ENCODE measurements at regions not wholly inside any gene's neighbourhood (a gene's known extent, or its start where the extent isn't known, plus 50 kb on each side); places are given as distances from the start of the nearest gene placed in this dataset.
"Not testable (repeated sequence)": the region's sequence is repeated elsewhere in the genome, so short reads cannot be mapped to it uniquely, and the experiment has no call there.

GRCh38 chr10:3877211-3878000 is 92.4 kb upstream of the KLF6 start:
- no peak for DNase-seq (ENCODE audit: low spot score)
- Mint-ChIP-seq H3K9me3 (peaks cover 7% of the 10 kb centered on the region), H3K27me3 (ENCODE audit: low read depth) (no peaks in the 10 kb centered on the region), H3K4me3 (no peak overlapping the region), H3K36me3 (ENCODE audit: low read depth) (peaks cover 2% of the 10 kb centered on the region), H3K4me1 (ENCODE audit: low read depth) (peaks cover 33% of the 10 kb centered on the region), H3K27ac (no peak overlapping the region)

GRCh38 chr10:3876350-3876962 is 91.4 kb upstream of the KLF6 start:
- H3K4me1 Mint-ChIP-seq (ENCODE audit: low read depth), result peaks cover 39% of the 10 kb centered on the region
- no peak overlapping the region for H3K4me3 Mint-ChIP-seq
- H3K27ac Mint-ChIP-seq, result no peak overlapping the region
- H3K36me3 Mint-ChIP-seq (ENCODE audit: low read depth), result no peaks in the 10 kb centered on the region
- H3K27me3 Mint-ChIP-seq (ENCODE audit: low read depth), result no peaks in the 10 kb centered on the region
- no peaks in the 10 kb centered on the region for H3K9me3 Mint-ChIP-seq
- no peak for DNase-seq (ENCODE audit: low spot score)

GRCh38 chr10:3875842-3876235 is 90.8 kb upstream of the KLF6 start:
- no peak for DNase-seq (ENCODE audit: low spot score)
- Mint-ChIP-seq H3K27ac (peak overlapping the region; percentile 79), H3K4me1 (ENCODE audit: low read depth) (peaks cover 39% of the 10 kb centered on the region), H3K27me3 (ENCODE audit: low read depth) (no peaks in the 10 kb centered on the region), H3K9me3 (no peaks in the 10 kb centered on the region), H3K4me3 (peak overlapping the region; percentile 54), H3K36me3 (ENCODE audit: low read depth) (no peaks in the 10 kb centered on the region)

- H3K4me1 Mint-ChIP-seq (ENCODE audit: low read depth), result peaks cover 39% of the 10 kb centered on the region
- H3K9me3 Mint-ChIP-seq, result no peaks in the 10 kb centered on the region
- peak overlapping the region; percentile 54 for H3K4me3 Mint-ChIP-seq
- no peaks in the 10 kb centered on the region for H3K27me3 Mint-ChIP-seq (ENCODE audit: low read depth)
- H3K36me3 Mint-ChIP-seq (ENCODE audit: low read depth), result no peaks in the 10 kb centered on the region
- DNase-seq (ENCODE audit: low spot score), result no peak
- peak overlapping the region; percentile 79 for H3K27ac Mint-ChIP-seq
Measured at GRCh38 chr10:3874990-3875841, 90.2 kb upstream of the KLF6 start.

GRCh38 chr10:3874610-3874989 is 89.6 kb upstream of the KLF6 start:
- H3K27me3 Mint-ChIP-seq (ENCODE audit: low read depth); H3K9me3 Mint-ChIP-seq; H3K36me3 Mint-ChIP-seq (ENCODE audit: low read depth); DNase-seq (ENCODE audit: low spot score): not testable (repeated sequence)
- H3K4me1 Mint-ChIP-seq (ENCODE audit: low read depth), result peaks cover 39% of the 10 kb centered on the region
- peak overlapping the region; percentile 54 for H3K4me3 Mint-ChIP-seq
- H3K27ac Mint-ChIP-seq, result peak overlapping the region; percentile 79

GRCh38 chr10:3873728-3874461 is 88.9 kb upstream of the KLF6 start:
- Mint-ChIP-seq H3K9me3 (no peaks in the 10 kb centered on the region), H3K4me1 (ENCODE audit: low read depth) (peaks cover 41% of the 10 kb centered on the region), H3K27ac (peak overlapping the region; percentile 85), H3K27me3 (ENCODE audit: low read depth) (no peaks in the 10 kb centered on the region), H3K4me3 (no peak overlapping the region), H3K36me3 (ENCODE audit: low read depth) (no peaks in the 10 kb centered on the region)
- no peak for DNase-seq (ENCODE audit: low spot score)

- Mint-ChIP-seq H3K27ac (peak overlapping the region; percentile 58), H3K4me1 (ENCODE audit: low read depth) (peaks cover 44% of the 10 kb centered on the region), H3K4me3 (no peak overlapping the region), H3K36me3 (ENCODE audit: low read depth) (no peaks in the 10 kb centered on the region), H3K27me3 (ENCODE audit: low read depth) (no peaks in the 10 kb centered on the region), H3K9me3 (no peaks in the 10 kb centered on the region)
- DNase-seq (ENCODE audit: low spot score), result no peak
Measured at GRCh38 chr10:3872712-3873329, 87.8 kb upstream of the KLF6 start.

- Mint-ChIP-seq H3K4me1 (ENCODE audit: low read depth) (peaks cover 46% of the 10 kb centered on the region), H3K27me3 (ENCODE audit: low read depth) (no peaks in the 10 kb centered on the region), H3K9me3 (no peaks in the 10 kb centered on the region), H3K27ac (no peak overlapping the region), H3K36me3 (ENCODE audit: low read depth) (no peaks in the 10 kb centered on the region), H3K4me3 (no peak overlapping the region)
- DNase-seq (ENCODE audit: low spot score), result no peak
Measured at GRCh38 chr10:3871424-3871996, 86.5 kb upstream of the KLF6 start.

GRCh38 chr10:3869036-3869435 is 84.0 kb upstream of the KLF6 start:
- Mint-ChIP-seq H3K36me3 (ENCODE audit: low read depth) (no peaks in the 10 kb centered on the region), H3K4me3 (no peak overlapping the region), H3K4me1 (ENCODE audit: low read depth) (peaks cover 40% of the 10 kb centered on the region), H3K27ac (no peak overlapping the region), H3K27me3 (ENCODE audit: low read depth) (no peaks in the 10 kb centered on the region), H3K9me3 (no peaks in the 10 kb centered on the region)
- DNase-seq (ENCODE audit: low spot score), result peak; percentile 40

GRCh38 chr10:3868271-3868664 is 83.3 kb upstream of the KLF6 start:
- Mint-ChIP-seq H3K4me1 (ENCODE audit: low read depth) (peaks cover 33% of the 10 kb centered on the region), H3K4me3 (no peak overlapping the region), H3K27me3 (ENCODE audit: low read depth) (no peaks in the 10 kb centered on the region), H3K9me3 (no peaks in the 10 kb centered on the region), H3K27ac (no peak overlapping the region), H3K36me3 (ENCODE audit: low read depth) (no peaks in the 10 kb centered on the region)
- no peak for DNase-seq (ENCODE audit: low spot score)

GRCh38 chr10:3867454-3868270 is 82.7 kb upstream of the KLF6 start:
- no peak overlapping the region for H3K4me3 Mint-ChIP-seq
- no peak overlapping the region for H3K27ac Mint-ChIP-seq
- peaks cover 31% of the 10 kb centered on the region for H3K4me1 Mint-ChIP-seq (ENCODE audit: low read depth)
- no peaks in the 10 kb centered on the region for H3K36me3 Mint-ChIP-seq (ENCODE audit: low read depth)
- H3K27me3 Mint-ChIP-seq (ENCODE audit: low read depth), result no peaks in the 10 kb centered on the region
- DNase-seq (ENCODE audit: low spot score), result peak; percentile 36
- no peaks in the 10 kb centered on the region for H3K9me3 Mint-ChIP-seq

- Mint-ChIP-seq H3K4me1 (ENCODE audit: low read depth) (peaks cover 25% of the 10 kb centered on the region), H3K36me3 (ENCODE audit: low read depth) (no peaks in the 10 kb centered on the region), H3K4me3 (no peak overlapping the region), H3K27me3 (ENCODE audit: low read depth) (no peaks in the 10 kb centered on the region), H3K9me3 (no peaks in the 10 kb centered on the region), H3K27ac (peak overlapping the region; percentile 59)
- DNase-seq (ENCODE audit: low spot score), result peak; percentile 45
Measured at GRCh38 chr10:3866332-3866731, 81.3 kb upstream of the KLF6 start.
